Lung (tissue), 11 donors: ENCODE measurements at regions not wholly inside any gene's neighbourhood (a gene's known extent, or its start where the extent isn't known, plus 50 kb on each side); places are given as distances from the start of the nearest gene placed in this dataset.

Source experiments
- ATAC-seq: fragments of 200-7000 bp; cut with Tn5 transposase; one replicate; pipeline ENCODE4 v1.9.1; 2020; ENCODE audit warnings: moderate number of reproducible peaks; ENCODE audit not compliant: insufficient read depth, low FRiP score
- DNase-seq, 3 donors: peaks; one replicate each; pipeline ENCODE4 v3.0.0-alpha.2; 2013 to 2017
- H3K27ac ChIP-seq, 2 donors: one replicate each; pipeline ENCODE4 v1.5.1; 2013; ENCODE audit warnings: mild to moderate bottlenecking in 2 of 2, moderate library complexity in 2 of 2, control low read depth in 1 of 2, inconsistent platforms in 1 of 2, low read depth in 1 of 2, low read length in 1 of 2
- H3K27me3 ChIP-seq, 3 donors: one replicate each; pipeline ENCODE4 v1.5.1; 2013; ENCODE audit warnings: low read length in 2 of 3; ENCODE audit not compliant: control insufficient read depth in 3 of 3, insufficient read depth in 3 of 3
- H3K36me3 ChIP-seq, 4 donors: one replicate each; pipeline ENCODE4 v1.5.1; 2013; ENCODE audit warnings: low read length in 4 of 4, mild to moderate bottlenecking in 1 of 4, moderate library complexity in 1 of 4; ENCODE audit not compliant: control insufficient read depth in 4 of 4, insufficient read depth in 4 of 4
- H3K4me1 ChIP-seq, 5 donors: one replicate each; pipeline ENCODE4 v1.5.1; 2013; ENCODE audit warnings: low read length in 5 of 5, mild to moderate bottlenecking in 2 of 5, moderate library complexity in 1 of 5; ENCODE audit not compliant: control insufficient read depth in 5 of 5, insufficient read depth in 5 of 5
- H3K4me3 ChIP-seq: one replicate; pipeline ENCODE4 v1.5.1; 2013; ENCODE audit warnings: mild to moderate bottlenecking, control low read depth, moderate library complexity
- H3K9ac ChIP-seq, 2 donors: one replicate each; pipeline ENCODE4 v1.5.1; 2013; ENCODE audit warnings: low read length in 2 of 2, control low read depth in 1 of 2; ENCODE audit not compliant: insufficient read depth in 1 of 2
- H3K9me3 ChIP-seq, 4 donors: one replicate each; pipeline ENCODE4 v1.5.1; 2013; ENCODE audit warnings: low read length in 3 of 4, mild to moderate bottlenecking in 1 of 4, moderate library complexity in 1 of 4; ENCODE audit not compliant: control insufficient read depth in 4 of 4, insufficient read depth in 3 of 4
- CTCF ChIP-seq: IDR thresholded peaks from 2 replicates; pipeline ENCODE4 v1.5.1; 2012; ENCODE audit warnings: mild to moderate bottlenecking; ENCODE audit errors: control extremely low read depth, extremely low read depth
- WGBS, 2 donors: extraction: QIAGEN DNeasy Blood & Tissue Kit; methylation state at CpG; one replicate each; pipeline ENCODE4 v1.1.7; 2013; 5-methylcytosine and 5-hydroxymethylcytosine counted together
- donor health status: control.
- donor health status: control.
- donor health status: Bipolar disorder and iron deficiency.
- donor health status: healthy.
- donor health status: DM: yes; HTN: yes; CAD: no.

- Histone ChIP-seq H3K9me3 (peaks cover 0 to 3% (median 0%) of the 10 kb centered on the region in 4 donors), H3K9ac (no peak overlapping the region), H3K27me3 (no peaks in the 10 kb centered on the region), H3K4me3 (no peak overlapping the region), H3K27ac (no peak overlapping the region), H3K4me1 (peaks cover 0 to 9% (median 0%) of the 10 kb centered on the region in 5 donors), H3K36me3 (no peaks in the 10 kb centered on the region)
- DNase-seq (peak; percentile 13 to 40 (median 40)), ATAC-seq (no peak)
- WGBS, 2 donors: 76 to 78% methylated on average over 16 of the region's 16 CpGs
- TF ChIP-seq CTCF: no peak
Observed at GRCh38 chr2:239820836-239821693, 204.1 kb downstream of the NDUFA10 start.

- ATAC-seq (no peak), DNase-seq (no peak)
- H3K9me3 ChIP-seq: peaks cover 0 to 3% (median 0%) of the 10 kb centered on the region in 4 donors
- H3K4me3 ChIP-seq: no peak overlapping the region
- 65 to 82% methylated on average over 17 of the region's 17 CpGs for WGBS, 2 donors
- no peak overlapping the region for H3K27ac ChIP-seq
- H3K36me3 ChIP-seq: no peaks in the 10 kb centered on the region
- no peak overlapping the region for H3K9ac ChIP-seq
- H3K27me3 ChIP-seq: no peaks in the 10 kb centered on the region
- no peak for TF ChIP-seq CTCF
- H3K4me1 ChIP-seq: peaks cover 0 to 9% (median 4%) of the 10 kb centered on the region in 5 donors
Observed at GRCh38 chr2:239819974-239820555, 205.1 kb downstream of the NDUFA10 start.

GRCh38 chr2:239819091-239819973, 205.8 kb downstream of the NDUFA10 start:
- Histone ChIP-seq H3K4me3 (no peak overlapping the region), H3K27me3 (no peaks in the 10 kb centered on the region), H3K36me3 (no peaks in the 10 kb centered on the region), H3K9ac (no peak overlapping the region), H3K27ac (no peak overlapping the region), H3K9me3 (peaks cover 0 to 3% (median 0%) of the 10 kb centered on the region in 4 donors), H3K4me1 (peaks cover 0 to 15% (median 7%) of the 10 kb centered on the region in 5 donors)
- TF ChIP-seq CTCF: no peak
- no peak for ATAC-seq
- DNase-seq: no peak
- 87 to 93% methylated on average over 17 of the region's 17 CpGs for WGBS, 2 donors
